Upper lobe of right lung (tissue), 1 donor: ENCODE measurements at regions not wholly inside any gene's neighbourhood (a gene's known extent, or its start where the extent isn't known, plus 50 kb on each side); places are given as distances from the start of the nearest gene placed in this dataset.

ENCODE experiments used
- ATAC-seq: fragments of 200-7000 bp; cut with Tn5 transposase; one replicate; pipeline ENCODE4 v1.9.1; 2020; ENCODE audit warnings: mild to moderate bottlenecking, moderate library complexity
- DNase-seq: peaks from one replicate; pipeline ENCODE4 v3.0.0-alpha.2; 2020
- H3K27ac ChIP-seq: fragments of 200-600 bp; one replicate; pipeline ENCODE4 v1.8.0; 2022
- H3K27me3 ChIP-seq: fragments of 200-600 bp; one replicate; pipeline ENCODE4 v1.8.0; 2022; ENCODE audit warnings: mild to moderate bottlenecking
- H3K36me3 ChIP-seq: fragments of 200-600 bp; one replicate; pipeline ENCODE4 v1.8.0; 2022
- H3K4me1 ChIP-seq: fragments of 200-600 bp; one replicate; pipeline ENCODE4 v1.8.0; 2022
- H3K4me3 ChIP-seq: fragments of 200-600 bp; one replicate; pipeline ENCODE4 v1.8.0; 2022; ENCODE audit warnings: mild to moderate bottlenecking
- H3K9me3 ChIP-seq: fragments of 200-600 bp; one replicate; pipeline ENCODE4 v1.8.0; 2022
- CTCF ChIP-seq: fragments of 200-600 bp; IDR thresholded peaks from one replicate; pipeline ENCODE4 v1.8.0; 2022; ENCODE audit warnings: antibody characterized with exemption
- intact Hi-C: fragments of 100-400 bp; cut with DNase I; formaldehyde crosslinking; loops from one replicate; pipeline ENCODE4 v1.11.0; 2022
- donor health status: DM: no; HTN: yes; CAD: no; lungs with severe emphysema.

GRCh38 chr3:89649431-89649830 lies 542.0 kb downstream of the EPHA3 start:
- no peaks in the 10 kb centered on the region for H3K9me3 ChIP-seq
- intact Hi-C loops, result no loop called here
- H3K36me3 ChIP-seq, result no peaks in the 10 kb centered on the region
- H3K4me3 ChIP-seq, result no peak overlapping the region
- ATAC-seq (no peak), DNase-seq (no peak)
- H3K27ac ChIP-seq, result no peak overlapping the region
- no peak for TF ChIP-seq CTCF
- no peaks in the 10 kb centered on the region for H3K27me3 ChIP-seq
- H3K4me1 ChIP-seq, result no peaks in the 10 kb centered on the region

GRCh38 chr3:89654031-89654430 lies 546.6 kb downstream of the EPHA3 start:
- intact Hi-C loops, result no loop called here
- H3K4me3 ChIP-seq, result no peak overlapping the region
- no peak for TF ChIP-seq CTCF
- H3K36me3 ChIP-seq, result no peaks in the 10 kb centered on the region
- H3K27me3 ChIP-seq, result no peaks in the 10 kb centered on the region
- ATAC-seq (no peak), DNase-seq (no peak)
- no peak overlapping the region for H3K27ac ChIP-seq
- no peaks in the 10 kb centered on the region for H3K4me1 ChIP-seq
- no peaks in the 10 kb centered on the region for H3K9me3 ChIP-seq

GRCh38 chr3:89656388-89656787 lies 549.0 kb downstream of the EPHA3 start:
- H3K4me1 ChIP-seq, result no peaks in the 10 kb centered on the region
- H3K4me3 ChIP-seq, result no peak overlapping the region
- intact Hi-C loops, result no loop called here
- no peak for ATAC-seq
- H3K27me3 ChIP-seq, result no peaks in the 10 kb centered on the region
- DNase-seq, result no peak
- no peaks in the 10 kb centered on the region for H3K36me3 ChIP-seq
- H3K9me3 ChIP-seq, result no peaks in the 10 kb centered on the region
- no peak for TF ChIP-seq CTCF
- no peak overlapping the region for H3K27ac ChIP-seq

- Histone ChIP-seq H3K9me3 (no peaks in the 10 kb centered on the region), H3K36me3 (no peaks in the 10 kb centered on the region), H3K27ac (no peak overlapping the region), H3K27me3 (no peaks in the 10 kb centered on the region), H3K4me3 (no peak overlapping the region), H3K4me1 (no peaks in the 10 kb centered on the region)
- ATAC-seq, result no peak
- TF ChIP-seq CTCF, result no peak
- intact Hi-C loops, result no loop called here
- DNase-seq, result no peak
Observed at GRCh38 chr3:89679686-89680085, 572.3 kb downstream of the EPHA3 start.

GRCh38 chr3:89682556-89682955 lies 575.1 kb downstream of the EPHA3 start:
- DNase-seq (no peak), ATAC-seq (no peak)
- intact Hi-C loops, result no loop called here
- no peak overlapping the region for H3K4me3 ChIP-seq
- TF ChIP-seq CTCF, result no peak
- H3K4me1 ChIP-seq, result no peaks in the 10 kb centered on the region
- H3K27ac ChIP-seq, result no peak overlapping the region
- no peaks in the 10 kb centered on the region for H3K27me3 ChIP-seq
- H3K9me3 ChIP-seq, result no peaks in the 10 kb centered on the region
- H3K36me3 ChIP-seq, result no peaks in the 10 kb centered on the region

- H3K4me3 ChIP-seq, result no peak overlapping the region
- intact Hi-C loops, result no loop called here
- no peak for ATAC-seq
- no peak overlapping the region for H3K27ac ChIP-seq
- TF ChIP-seq CTCF, result no peak
- no peaks in the 10 kb centered on the region for H3K36me3 ChIP-seq
- H3K27me3 ChIP-seq, result no peaks in the 10 kb centered on the region
- H3K9me3 ChIP-seq, result no peaks in the 10 kb centered on the region
- DNase-seq, result no peak
- H3K4me1 ChIP-seq, result no peaks in the 10 kb centered on the region
Observed at GRCh38 chr3:89685731-89686130, 578.3 kb downstream of the EPHA3 start.
